ENCODE measurements at regions not wholly inside any gene's neighbourhood (a gene's known extent, or its start where the extent isn't known, plus 50 kb on each side); places are given as distances from the start of the nearest gene placed in this dataset.

GRCh38 chr3:187963003-187963676 lies 190.8 kb upstream of the LPP start:
- H3K36me3 ChIP-seq (ENCODE audit: low read depth): no peaks in the 10 kb centered on the region
- H3K4me3 ChIP-seq: no peak overlapping the region
- intact Hi-C loops (cut with DNase I, micrococcal nuclease): no loop called here
- no peak for TF ChIP-seq CTCF (IDR thresholded peaks at IDR 0.05)
- DNase-seq (no peak), ATAC-seq (no peak)
- no peaks in the 10 kb centered on the region for H3K9me3 ChIP-seq
- H3K4me1 ChIP-seq (ENCODE audit: low read depth): no peaks in the 10 kb centered on the region

DNA sequence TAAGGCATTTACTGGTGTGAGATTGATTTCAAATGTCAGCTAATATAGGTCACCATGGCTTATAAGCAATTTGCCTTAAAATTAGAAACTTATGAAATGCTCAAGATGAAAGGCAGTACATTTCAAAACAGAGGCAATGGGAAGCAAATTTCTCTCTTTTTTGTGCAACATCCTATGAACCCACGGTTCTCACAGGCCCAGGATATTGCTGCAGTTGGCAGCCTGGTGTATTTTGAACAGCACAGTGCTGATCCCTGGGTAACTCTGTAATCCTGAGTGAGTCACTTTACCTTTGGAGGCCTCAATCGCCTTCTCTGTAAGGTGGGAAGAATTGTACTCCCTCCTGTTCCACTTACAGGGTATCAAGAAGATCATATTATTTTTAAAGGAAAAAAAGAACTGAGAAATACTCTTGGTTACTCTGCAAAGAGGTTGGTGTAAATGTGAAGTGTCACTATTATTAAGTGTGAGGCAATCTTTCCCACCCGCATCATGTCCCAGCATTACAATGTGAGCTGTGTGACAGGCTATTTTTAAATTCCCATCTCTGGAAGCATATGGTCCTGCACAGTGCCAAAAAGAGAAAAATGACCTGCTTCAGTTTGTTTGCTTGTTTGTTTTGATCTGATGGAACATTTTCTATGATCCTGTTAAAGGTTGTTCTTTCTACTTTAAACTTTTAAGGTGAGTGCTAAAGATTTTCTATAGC lies 190.1 kb upstream of the LPP start:
- Histone ChIP-seq H3K9me3 (no peaks in the 10 kb centered on the region), H3K36me3 (ENCODE audit: low read depth) (no peaks in the 10 kb centered on the region), H3K4me3 (no peak overlapping the region), H3K4me1 (ENCODE audit: low read depth) (no peaks in the 10 kb centered on the region)
- ATAC-seq (no peak), DNase-seq (no peak)
- intact Hi-C loops (cut with DNase I, micrococcal nuclease): no loop called here
- no peak for TF ChIP-seq CTCF (IDR thresholded peaks at IDR 0.05)

DNA sequence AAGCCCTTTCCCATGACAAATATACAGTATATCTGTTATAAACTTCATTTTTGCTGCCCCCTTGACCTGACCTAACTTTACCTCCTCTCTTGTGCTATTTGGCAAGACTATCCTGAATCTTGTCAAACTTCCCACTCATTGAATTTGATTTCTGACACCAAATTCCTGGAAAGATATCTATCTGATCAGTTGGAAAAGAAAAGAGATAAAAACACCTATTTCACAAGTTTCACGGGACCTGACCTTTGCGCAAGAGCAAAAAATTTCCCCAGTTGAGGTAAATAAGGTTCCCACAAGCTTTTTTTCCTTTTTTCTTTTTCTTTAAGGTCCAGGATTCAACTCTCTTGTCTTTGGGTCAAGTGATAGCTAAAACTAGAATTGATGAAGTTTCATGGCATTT lies 189.2 kb upstream of the LPP start:
- intact Hi-C loops (cut with DNase I, micrococcal nuclease): no loop called here
- ATAC-seq: no peak

GRCh38 chr3:187966096-187966495 lies 187.9 kb upstream of the LPP start:
- intact Hi-C loops (cut with DNase I, micrococcal nuclease): no loop called here
- Histone ChIP-seq H3K36me3 (ENCODE audit: low read depth) (no peaks in the 10 kb centered on the region), H3K4me1 (ENCODE audit: low read depth) (no peaks in the 10 kb centered on the region), H3K9me3 (no peaks in the 10 kb centered on the region), H3K4me3 (no peak overlapping the region)
- no peak for TF ChIP-seq CTCF (IDR thresholded peaks at IDR 0.05)
- ATAC-seq (no peak), DNase-seq (no peak)

More for the DNA sequence above, 189.2 kb upstream of the LPP start:
- no peaks in the 10 kb centered on the region for H3K9me3 ChIP-seq
- no peak overlapping the region for H3K4me3 ChIP-seq
- no peak for TF ChIP-seq CTCF (IDR thresholded peaks at IDR 0.05)
- H3K4me1 ChIP-seq (ENCODE audit: low read depth): no peaks in the 10 kb centered on the region
- DNase-seq: no peak
- H3K36me3 ChIP-seq (ENCODE audit: low read depth): no peaks in the 10 kb centered on the region

- no peak for TF ChIP-seq CTCF (IDR thresholded peaks at IDR 0.05)
- no peak overlapping the region for H3K4me3 ChIP-seq
- DNase-seq (no peak), ATAC-seq (no peak)
- intact Hi-C loops (cut with DNase I, micrococcal nuclease): no loop called here
- H3K4me1 ChIP-seq (ENCODE audit: low read depth): no peaks in the 10 kb centered on the region
- H3K36me3 ChIP-seq (ENCODE audit: low read depth): no peaks in the 10 kb centered on the region
- H3K9me3 ChIP-seq: no peaks in the 10 kb centered on the region
Observed at GRCh38 chr3:187966636-187967406, 187.1 kb upstream of the LPP start.
